Coronary artery (tissue), 2 donors: ENCODE measurements at regions not wholly inside any gene's neighbourhood (a gene's known extent, or its start where the extent isn't known, plus 50 kb on each side); places are given as distances from the start of the nearest gene placed in this dataset.

Experiments used
- DNase-seq: peaks from one replicate; pipeline ENCODE4 v3.0.0-alpha.2; 2017; ENCODE audit warnings: low spot score
- H3K27ac ChIP-seq, 2 donors: fragments of 200-600 bp; sonication (generic); one replicate each; pipeline ENCODE4 v1.5.1; 2016 to 2019
- H3K4me3 ChIP-seq: fragments of 200-600 bp; sonication (generic); 2 replicates; pipeline ENCODE4 v1.5.1; 2016; ENCODE audit warnings: mild to moderate bottlenecking, moderate library complexity
- CTCF ChIP-seq: fragments of 200-600 bp; sonication (generic); IDR thresholded peaks from one replicate; pipeline ENCODE4 v1.5.1; 2019; ENCODE audit warnings: antibody characterized with exemption

- Histone ChIP-seq H3K27ac (no peak overlapping the region), H3K4me3 (no peak overlapping the region)
- no peak for TF ChIP-seq CTCF
- no peak for DNase-seq
Observed at GRCh38 chr7:85634951-85635350, 448.1 kb upstream of the SEMA3D start.

- no peak for TF ChIP-seq CTCF
- no peak for DNase-seq
- no peak overlapping the region for H3K4me3 ChIP-seq
- H3K27ac ChIP-seq, result peak overlapping the region in 1 of 2 donors; percentile 35
Observed at GRCh38 chr7:85630904-85631600, 444.2 kb upstream of the SEMA3D start.

GRCh38 chr7:85627791-85628586 is 441.1 kb upstream of the SEMA3D start:
- H3K4me3 ChIP-seq, result no peak overlapping the region
- DNase-seq, result no peak
- no peak for TF ChIP-seq CTCF
- no peak overlapping the region for H3K27ac ChIP-seq

- DNase-seq, result no peak
- no peak for TF ChIP-seq CTCF
- Histone ChIP-seq H3K4me3 (no peak overlapping the region), H3K27ac (no peak overlapping the region)
Observed at GRCh38 chr7:85622059-85622458, 435.2 kb upstream of the SEMA3D start.

- DNase-seq, result no peak
- TF ChIP-seq CTCF, result no peak
- no peak overlapping the region for H3K27ac ChIP-seq
- H3K4me3 ChIP-seq, result no peak overlapping the region
Observed at GRCh38 chr7:85620936-85621685, 434.3 kb upstream of the SEMA3D start.

- H3K27ac ChIP-seq, result no peak overlapping the region
- DNase-seq, result no peak
- TF ChIP-seq CTCF, result no peak
- no peak overlapping the region for H3K4me3 ChIP-seq
Observed at GRCh38 chr7:85619236-85619635, 432.4 kb upstream of the SEMA3D start.
